B cell (primary cell): ENCODE measurements at regions not wholly inside any gene's neighbourhood (a gene's known extent, or its start where the extent isn't known, plus 50 kb on each side); places are given as distances from the start of the nearest gene placed in this dataset.

Source experiments
- EZH2 ChIP-seq: IDR thresholded peaks from 2 replicates; pipeline ENCODE4 v1.6.1; 2012; ENCODE audit warnings: borderline replicate concordance, low read depth, mild to moderate bottlenecking, moderate library complexity, low read length; ENCODE audit not compliant: insufficient read depth, poor library complexity, severe bottlenecking
- TF ChIP-seq, protein P1 (sequence below): fragments of 200-600 bp; IDR thresholded peaks from one replicate; pipeline ENCODE4 v1.8.0; 2022; ENCODE audit warnings: antibody characterized with exemption, mild to moderate bottlenecking

DNA sequence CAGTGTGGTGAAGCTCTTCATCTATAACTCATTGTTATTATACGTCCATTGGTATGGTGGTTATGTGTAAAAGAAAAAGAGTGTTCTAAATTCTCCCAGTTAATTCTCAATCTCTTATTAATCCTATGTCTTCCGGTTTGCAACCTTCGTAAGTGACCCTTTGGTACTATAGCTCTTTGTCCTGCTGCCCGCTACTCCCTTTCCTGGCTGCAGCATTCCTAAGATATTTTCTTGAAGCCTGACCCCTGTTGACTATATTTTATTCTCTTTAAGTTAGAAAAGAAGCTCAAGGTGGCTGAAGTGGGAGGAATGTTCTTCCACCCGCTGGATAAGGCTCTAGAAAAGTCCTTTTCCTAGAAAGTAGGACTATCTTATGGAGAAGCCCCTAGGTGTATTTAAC, 684.8 kb downstream of the SOCS6 start:
- TF ChIP-seq, protein P1, sequence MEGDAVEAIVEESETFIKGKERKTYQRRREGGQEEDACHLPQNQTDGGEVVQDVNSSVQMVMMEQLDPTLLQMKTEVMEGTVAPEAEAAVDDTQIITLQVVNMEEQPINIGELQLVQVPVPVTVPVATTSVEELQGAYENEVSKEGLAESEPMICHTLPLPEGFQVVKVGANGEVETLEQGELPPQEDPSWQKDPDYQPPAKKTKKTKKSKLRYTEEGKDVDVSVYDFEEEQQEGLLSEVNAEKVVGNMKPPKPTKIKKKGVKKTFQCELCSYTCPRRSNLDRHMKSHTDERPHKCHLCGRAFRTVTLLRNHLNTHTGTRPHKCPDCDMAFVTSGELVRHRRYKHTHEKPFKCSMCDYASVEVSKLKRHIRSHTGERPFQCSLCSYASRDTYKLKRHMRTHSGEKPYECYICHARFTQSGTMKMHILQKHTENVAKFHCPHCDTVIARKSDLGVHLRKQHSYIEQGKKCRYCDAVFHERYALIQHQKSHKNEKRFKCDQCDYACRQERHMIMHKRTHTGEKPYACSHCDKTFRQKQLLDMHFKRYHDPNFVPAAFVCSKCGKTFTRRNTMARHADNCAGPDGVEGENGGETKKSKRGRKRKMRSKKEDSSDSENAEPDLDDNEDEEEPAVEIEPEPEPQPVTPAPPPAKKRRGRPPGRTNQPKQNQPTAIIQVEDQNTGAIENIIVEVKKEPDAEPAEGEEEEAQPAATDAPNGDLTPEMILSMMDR, result no peak
- no peak for TF ChIP-seq EZH2
